Colon (tissue), 2 donors: ENCODE measurements at regions not wholly inside any gene's neighbourhood (a gene's known extent, or its start where the extent isn't known, plus 50 kb on each side); places are given as distances from the start of the nearest gene placed in this dataset.
"Not testable (repeated sequence)": the region's sequence is repeated elsewhere in the genome, so short reads cannot be mapped to it uniquely, and the experiment has no call there.

Experiments used
- FAIRE-seq: peaks from 2 replicates; lab custom pipeline; 2012; peaks lifted over from hg19 to GRCh38; lab: Jason Lieb, UNC
- donor health status: control.
- donor health status: control.

DNA sequence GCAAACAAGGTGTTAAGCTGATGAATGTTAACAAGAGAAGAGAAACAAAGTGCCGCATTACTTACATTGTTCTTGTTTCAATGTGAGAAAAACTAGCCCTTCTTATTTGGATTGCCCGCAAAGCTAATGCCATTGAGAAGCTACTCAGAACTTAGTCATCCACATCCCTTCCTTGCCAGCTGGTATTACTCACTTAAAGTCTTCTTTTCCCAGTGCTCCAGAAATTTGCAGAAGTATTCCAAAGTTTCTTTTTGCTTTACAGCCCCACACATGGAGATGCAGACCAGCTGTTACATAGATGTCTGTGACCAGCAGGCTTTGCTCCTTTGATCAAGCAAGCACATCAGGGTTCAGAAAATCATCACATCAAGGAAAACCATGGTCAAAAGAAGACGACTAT lies 529.0 kb downstream of the TBC1D32 start:
- FAIRE-seq = no peak

DNA sequence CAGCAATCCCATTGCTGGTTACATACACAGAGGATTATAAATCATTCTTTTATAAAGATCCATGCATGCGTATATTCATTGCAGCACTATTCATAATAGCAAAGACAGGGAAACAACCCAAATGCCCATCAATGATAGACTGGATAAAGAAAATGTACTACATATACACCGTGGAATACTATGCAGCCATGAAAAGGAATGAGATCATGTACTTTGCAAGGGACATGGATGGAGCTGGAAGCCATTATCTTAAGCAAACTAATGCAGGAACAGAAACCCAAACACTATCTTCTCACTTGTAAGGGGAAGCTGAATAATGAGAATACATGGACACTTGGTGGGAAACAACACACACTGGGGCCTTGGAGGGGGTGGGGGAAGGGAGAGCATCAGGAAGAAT lies 529.7 kb downstream of the TBC1D32 start:
- no peak for FAIRE-seq

- no peak for FAIRE-seq
Measured at GRCh38 chr6:120786682-120787081, 547.6 kb downstream of the TBC1D32 start.

DNA sequence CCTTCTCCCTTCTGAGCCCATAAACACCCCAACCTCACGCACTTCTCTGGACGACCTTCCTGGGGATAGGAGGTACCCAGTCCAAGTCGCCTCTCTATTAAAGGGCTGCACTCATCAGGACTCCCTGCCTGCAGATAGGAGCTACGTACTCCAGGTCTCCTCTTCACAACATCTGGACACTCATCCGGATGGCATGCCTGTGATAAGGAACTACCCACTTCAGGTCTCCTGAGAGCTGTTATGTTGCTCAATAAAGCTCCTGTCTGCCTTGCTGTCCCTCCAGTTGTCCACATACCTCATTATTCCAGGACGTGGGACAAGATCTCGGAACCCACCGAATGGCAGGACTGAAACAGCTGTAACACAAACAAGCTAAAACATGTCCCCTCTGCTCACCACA lies 548.0 kb downstream of the TBC1D32 start:
- no peak for FAIRE-seq

GRCh38 chr6:120785459-120786086 lies 548.7 kb downstream of the TBC1D32 start:
- no peak for FAIRE-seq

- no peak for FAIRE-seq
Measured at GRCh38 chr6:120779441-120779840, 554.8 kb downstream of the TBC1D32 start.

- FAIRE-seq = no peak
Measured at GRCh38 chr6:120775698-120776097, 558.6 kb downstream of the TBC1D32 start.

DNA sequence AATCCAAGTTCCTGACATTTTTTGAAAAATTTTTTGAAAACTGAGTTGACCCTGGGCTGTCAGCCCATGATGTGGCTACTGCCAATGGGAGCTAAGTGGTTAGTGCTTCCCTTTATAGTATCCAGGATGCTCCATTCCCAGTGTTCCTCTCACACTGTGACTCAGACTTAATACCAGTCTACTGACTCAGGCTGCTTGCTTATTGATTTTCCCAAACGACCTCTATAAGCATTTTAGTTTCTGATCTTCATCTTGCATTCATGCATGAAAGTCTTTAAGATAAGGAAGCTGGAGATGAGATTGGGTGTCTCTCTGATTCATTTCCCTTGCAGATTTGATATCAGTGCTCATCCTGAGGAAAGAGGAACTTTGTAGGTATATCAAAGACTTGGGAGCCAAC lies 560.0 kb downstream of the TBC1D32 start:
- FAIRE-seq = no peak

DNA sequence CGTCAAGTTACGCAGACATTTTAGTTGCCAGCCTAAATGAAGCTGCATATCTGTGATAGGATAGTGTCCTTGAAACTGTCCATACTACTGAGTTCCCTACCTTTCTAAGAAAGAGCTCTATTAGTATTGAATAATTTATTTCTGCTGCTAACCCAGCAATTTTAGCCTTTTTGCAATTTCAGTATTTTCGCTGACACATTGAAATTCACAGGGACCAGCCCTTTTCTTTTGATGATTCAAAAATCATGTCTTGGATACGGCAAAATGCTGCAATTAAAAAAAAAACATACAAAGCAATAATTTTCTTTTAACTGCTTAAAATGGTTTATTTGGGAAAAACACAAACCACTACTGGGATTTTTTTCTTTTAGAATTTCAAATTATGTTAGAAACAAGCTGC lies 563.3 kb downstream of the TBC1D32 start:
- no peak for FAIRE-seq

GRCh38 chr6:120764312-120764711 lies 570.0 kb downstream of the TBC1D32 start:
- no peak for FAIRE-seq

DNA sequence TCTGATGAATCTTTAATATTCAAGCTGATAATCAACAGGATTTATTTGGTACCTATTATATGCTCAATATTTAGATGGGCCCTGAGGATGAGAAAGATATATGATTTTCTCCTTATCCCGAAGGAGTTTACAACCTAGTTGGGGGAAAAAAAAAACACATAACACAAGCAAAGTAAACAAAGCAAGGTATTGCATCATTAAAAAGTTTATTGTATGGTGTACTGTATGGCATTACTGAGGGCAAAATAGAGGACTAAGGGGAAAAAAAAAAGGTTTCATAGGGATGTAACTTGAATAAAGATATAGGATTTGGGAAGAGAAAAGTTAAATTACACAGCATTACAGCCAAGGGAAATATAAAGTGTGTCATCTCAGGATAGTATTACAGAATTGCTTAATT lies 574.7 kb downstream of the TBC1D32 start:
- FAIRE-seq = no peak

GRCh38 chr6:120748574-120748973 lies 585.7 kb downstream of the TBC1D32 start:
- not testable (repeated sequence) for FAIRE-seq

GRCh38 chr6:120736740-120737139 lies 597.5 kb downstream of the TBC1D32 start:
- no peak for FAIRE-seq

DNA sequence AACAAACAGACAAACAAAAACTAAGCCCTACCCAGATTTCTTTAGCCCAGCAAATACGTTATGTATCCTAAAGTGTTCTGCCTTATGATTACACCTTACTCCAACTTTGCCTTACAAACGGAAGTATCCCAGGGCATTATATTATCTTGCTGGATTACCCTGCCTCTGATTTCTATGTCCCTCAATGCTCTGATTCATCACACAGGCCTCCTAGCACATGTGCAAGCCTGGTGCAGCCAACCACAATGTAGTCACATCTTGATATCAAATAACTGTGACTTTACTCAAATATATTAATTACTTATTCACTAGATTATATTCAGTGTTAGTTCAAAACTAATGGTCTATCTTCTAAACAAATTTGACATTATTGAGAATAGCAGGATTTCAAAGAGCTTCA lies 598.6 kb downstream of the TBC1D32 start:
- no peak for FAIRE-seq

DNA sequence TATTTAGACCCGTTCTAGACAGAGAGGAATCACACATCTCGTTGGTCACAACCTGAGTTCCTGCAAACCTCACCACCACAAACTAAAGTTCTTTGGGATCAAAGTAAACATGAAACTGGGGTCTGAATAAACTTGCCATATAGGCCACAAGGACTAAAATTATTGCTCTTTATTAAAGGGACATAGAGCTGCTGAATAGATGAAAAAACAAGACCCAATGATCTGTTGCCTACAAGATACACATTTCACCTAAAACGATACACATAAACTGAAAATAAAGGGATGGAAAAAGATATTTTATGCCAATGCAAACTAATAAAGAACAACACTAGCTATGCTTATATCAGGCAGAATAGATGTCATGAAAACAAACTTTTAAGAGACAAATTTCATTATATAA lies 623.0 kb downstream of the TBC1D32 start:
- FAIRE-seq = no peak

DNA sequence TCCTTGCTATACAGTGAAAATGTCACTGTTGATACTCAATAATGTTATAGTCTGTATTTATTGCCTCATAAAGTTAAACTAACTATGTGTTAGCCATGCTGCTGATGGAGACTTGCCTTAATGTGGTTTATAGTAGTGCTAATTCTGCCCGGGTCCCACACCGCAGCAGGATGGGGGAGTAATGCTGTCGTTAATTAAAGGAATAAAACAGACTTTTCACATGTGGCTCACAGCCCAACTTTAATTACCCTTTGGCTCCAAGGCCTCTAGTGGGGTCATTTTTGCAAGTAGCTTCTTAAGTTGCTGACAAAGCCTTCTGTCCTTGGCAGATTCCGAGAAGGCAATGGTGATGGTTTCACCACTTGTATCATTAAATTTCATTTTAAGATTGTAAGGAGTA lies 634.3 kb downstream of the TBC1D32 start:
- FAIRE-seq = no peak

DNA sequence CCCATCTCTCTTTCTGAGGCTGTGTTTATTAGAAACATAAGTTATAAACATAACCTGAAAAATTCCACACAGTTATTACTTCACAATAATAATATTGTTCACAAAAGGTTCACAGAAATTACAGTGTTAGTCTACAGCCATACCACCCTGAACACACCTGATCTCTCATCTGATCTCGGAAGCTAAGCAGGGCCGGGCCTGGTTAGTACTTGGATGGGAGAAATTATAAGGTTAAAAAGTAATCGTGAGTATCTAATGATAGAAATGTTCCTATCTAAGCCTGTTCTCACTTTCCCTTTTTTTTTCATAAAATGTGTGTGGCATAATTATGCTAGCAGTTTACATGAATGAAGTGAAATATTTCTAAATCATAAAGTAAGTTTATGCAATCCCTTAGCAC lies 647.8 kb downstream of the TBC1D32 start:
- no peak for FAIRE-seq

- FAIRE-seq = no peak
Measured at GRCh38 chr6:120682145-120682544, 652.1 kb downstream of the TBC1D32 start.

DNA sequence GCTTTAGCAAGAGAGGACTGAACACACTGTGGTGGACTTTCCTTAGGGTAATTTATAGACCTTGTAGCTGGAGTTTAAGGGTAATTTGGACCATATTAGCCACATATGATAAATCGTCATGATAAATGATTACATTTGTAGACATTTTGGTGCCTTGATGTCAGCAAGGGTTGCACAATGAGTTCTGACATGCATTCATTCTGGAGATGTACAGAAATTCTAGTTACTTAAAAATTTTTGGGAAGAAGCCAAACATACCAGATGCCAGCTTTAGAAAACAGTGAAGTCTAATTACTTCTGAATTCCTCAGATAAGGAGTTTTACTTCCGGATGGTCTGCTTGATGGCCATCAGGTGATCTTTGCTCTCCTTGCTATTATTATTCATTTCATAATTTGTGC lies 653.1 kb downstream of the TBC1D32 start:
- no peak for FAIRE-seq

DNA sequence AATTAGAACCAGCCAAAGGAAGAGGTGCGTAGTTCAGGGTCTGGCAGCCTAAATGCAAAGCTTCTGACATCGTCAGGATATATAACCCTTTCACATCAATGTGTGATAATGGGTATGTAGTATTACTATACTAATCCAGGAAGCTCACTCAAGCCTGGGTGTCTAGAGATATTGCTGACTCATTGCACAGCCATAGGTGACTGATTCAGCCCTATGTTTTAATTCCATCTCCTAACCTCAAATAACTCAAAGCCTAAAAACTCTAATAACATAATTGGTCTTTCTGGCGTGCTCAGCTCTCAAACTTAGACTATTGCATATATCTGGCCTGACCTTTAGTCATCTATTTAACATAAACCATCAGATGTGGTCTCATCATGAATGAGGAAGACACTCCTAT lies 658.4 kb downstream of the TBC1D32 start:
- FAIRE-seq = no peak

DNA sequence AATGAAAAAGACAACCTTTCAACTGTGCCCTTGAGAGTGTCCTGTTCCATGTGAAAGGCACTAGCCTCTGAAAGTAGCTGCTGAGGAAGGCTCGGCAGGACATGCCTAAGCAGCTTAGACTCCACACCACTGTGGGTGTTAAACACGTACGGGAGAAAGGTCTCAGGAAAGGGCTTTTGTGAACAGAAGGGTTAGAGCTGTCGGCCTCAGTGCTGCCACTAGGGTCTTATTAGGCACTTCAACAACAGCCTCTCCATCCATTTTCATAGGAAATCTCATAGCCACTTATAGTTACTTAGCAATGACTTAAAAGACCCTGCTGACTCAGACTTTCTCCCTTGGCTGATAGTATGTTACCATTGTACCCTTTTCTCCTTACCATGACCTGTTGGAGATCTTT lies 662.8 kb downstream of the TBC1D32 start:
- FAIRE-seq = no peak

DNA sequence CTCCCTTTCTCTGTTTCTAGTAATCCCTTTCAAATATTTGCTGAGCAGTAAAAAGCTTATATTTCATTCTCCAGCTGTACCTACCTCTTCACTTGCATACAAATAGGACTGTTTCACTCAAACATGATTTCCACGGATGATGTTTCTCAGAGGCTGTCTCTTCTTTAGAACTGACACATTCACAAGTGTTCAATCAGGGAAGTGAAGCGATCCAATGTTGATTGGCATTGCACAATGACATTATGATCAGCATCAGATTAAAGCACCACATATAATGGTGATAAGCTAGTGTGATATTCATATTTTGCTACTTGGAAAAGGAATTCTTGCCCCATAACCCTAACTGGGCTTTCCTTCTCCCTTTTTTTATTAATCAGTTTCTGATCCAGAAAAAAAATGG lies 681.8 kb downstream of the TBC1D32 start:
- FAIRE-seq = no peak

GRCh38 chr6:120648713-120649112 lies 685.6 kb downstream of the TBC1D32 start:
- FAIRE-seq = no peak

DNA sequence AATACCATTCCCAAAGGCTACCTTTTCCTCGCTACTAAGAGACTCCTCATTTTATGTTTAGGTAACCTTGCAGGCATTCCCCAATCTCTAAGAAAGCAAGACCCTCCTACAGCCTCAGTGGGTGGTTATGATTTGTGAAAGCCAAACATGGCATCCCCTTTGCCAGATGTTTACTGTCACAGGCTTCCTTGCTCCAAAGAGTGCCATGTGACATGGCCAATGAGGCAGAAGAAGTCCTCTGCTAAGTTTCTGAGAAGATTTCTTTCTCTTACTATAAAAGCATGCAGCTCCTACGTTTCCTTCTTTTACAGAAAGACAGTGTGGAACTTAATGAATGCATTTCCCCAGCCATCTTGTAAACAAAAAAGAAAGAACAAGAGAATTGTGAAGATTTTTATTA lies 688.2 kb downstream of the TBC1D32 start:
- FAIRE-seq = no peak

DNA sequence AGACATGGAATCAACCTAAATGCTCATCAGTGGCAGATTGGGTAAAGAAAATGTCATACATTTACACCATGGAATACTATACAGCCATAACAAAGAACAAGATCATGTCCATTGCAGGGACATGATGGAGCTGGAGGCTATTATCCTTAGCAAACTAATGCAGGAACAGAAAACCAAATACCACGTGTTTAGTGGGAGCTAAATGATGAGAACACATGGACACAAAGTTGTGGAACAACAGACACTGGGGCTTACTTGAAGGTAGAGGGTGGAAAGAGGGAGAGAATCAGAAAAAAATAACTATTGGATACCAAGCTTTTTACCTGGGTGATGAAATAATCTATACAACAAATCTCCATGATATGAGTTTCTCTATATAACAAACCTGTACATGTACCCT lies 701.3 kb downstream of the TBC1D32 start:
- FAIRE-seq = no peak
